GM12891 (cell line): ENCODE measurements at regions not wholly inside any gene's neighbourhood (a gene's known extent, or its start where the extent isn't known, plus 50 kb on each side); places are given as distances from the start of the nearest gene placed in this dataset.

Source experiments
- PAX5 ChIP-seq: IDR thresholded peaks from 2 replicates; pipeline ENCODE4 v1.6.1; 2011; ENCODE audit warnings: low read length, moderate library complexity, mild to moderate bottlenecking; ENCODE audit not compliant: insufficient read depth, severe bottlenecking
- POLR2A ChIP-seq: IDR thresholded peaks from 2 replicates; pipeline ENCODE4 v1.6.1; 2011; ENCODE audit warnings: low read depth, low read length, control low read depth
- POLR2AphosphoS5 ChIP-seq: IDR thresholded peaks from 2 replicates; pipeline ENCODE4 v1.6.1; 2011; ENCODE audit warnings: low read depth, low read length, control low read depth
- SPI1 ChIP-seq: IDR thresholded peaks from 2 replicates; pipeline ENCODE4 v1.6.1; 2011; ENCODE audit warnings: low read depth, low read length, control low read depth
- TAF1 ChIP-seq: IDR thresholded peaks from 2 replicates; pipeline ENCODE4 v1.6.1; 2011; ENCODE audit warnings: low read depth, low read length, control low read depth

DNA sequence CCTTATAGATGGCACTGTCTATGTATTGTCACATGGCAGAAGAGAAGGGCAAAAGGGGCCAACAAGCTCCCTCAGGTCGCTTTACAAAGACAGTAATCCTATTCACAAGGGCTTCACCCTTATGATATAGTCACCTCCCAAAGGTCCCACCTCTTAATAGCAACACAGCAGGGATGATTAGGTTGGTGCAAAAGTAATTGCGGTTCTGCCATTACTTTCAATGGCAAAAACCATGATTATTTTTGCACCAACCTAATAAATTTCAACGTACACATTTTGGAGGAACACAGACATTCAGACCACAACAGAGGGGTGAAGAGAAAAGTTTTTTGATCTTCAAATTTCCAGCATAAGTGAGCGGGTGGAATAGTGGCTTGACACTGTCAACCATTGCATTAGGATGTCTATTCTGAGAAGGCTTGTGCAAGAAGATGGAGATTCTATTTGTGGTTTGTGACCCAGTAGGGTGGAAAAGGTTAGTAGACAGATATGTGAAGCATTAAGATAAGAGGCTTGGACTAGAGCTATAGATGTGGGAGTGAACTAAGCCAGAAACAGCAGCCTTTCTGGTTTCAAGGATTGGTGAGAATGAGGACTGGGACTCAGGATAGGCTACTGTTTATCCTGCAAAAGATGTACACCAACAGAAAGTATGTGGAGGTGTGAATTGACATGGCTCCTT, 75.5 kb upstream of the CPSF6 start:
- TF ChIP-seq POLR2A: no peak
- no peak for TF ChIP-seq TAF1
- no peak for TF ChIP-seq POLR2AphosphoS5
- TF ChIP-seq SPI1: no peak
- TF ChIP-seq PAX5: no peak
